Right lung (tissue), 2 donors: ENCODE measurements at regions not wholly inside any gene's neighbourhood (a gene's known extent, or its start where the extent isn't known, plus 50 kb on each side); places are given as distances from the start of the nearest gene placed in this dataset.
"Not testable (repeated sequence)": the region's sequence is repeated elsewhere in the genome, so short reads cannot be mapped to it uniquely, and the experiment has no call there.

ENCODE experiments used
- DNase-seq, 2 donors: peaks; one replicate each; pipeline ENCODE4 v3.0.0-alpha.2; 2013

- DNase-seq, result not testable (repeated sequence)
Measured at GRCh38 chr3:144023543-144023942, 51.9 kb downstream of the DIPK2A start.

DNA sequence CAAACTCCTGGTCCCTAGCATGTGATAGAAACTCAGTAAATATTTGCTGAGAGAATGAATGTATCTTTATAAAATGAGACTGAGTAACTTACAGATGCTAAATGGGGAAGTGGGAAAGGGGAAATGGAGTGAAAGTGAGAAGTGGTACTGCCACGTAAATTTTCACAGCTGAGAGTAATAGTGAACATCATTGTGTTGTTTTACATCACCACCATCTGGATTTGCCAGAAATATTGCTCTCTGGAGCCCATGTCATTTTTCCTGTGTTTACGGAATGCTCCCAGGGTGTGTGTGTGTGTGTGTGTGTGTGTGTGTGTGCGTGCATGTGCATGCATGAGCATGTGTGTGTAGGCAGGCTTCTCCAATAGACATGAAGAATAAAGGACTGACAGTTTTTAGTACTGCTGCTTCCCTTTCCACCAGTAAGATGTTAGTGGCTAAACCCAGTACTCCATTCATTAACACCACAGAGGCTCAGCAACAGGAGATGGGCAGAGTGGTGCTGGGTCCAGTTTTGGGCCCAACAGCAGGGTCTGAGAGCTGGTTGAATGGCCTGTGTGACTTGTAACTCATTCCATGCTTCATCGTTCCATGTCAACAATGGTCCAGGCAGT lies 57.3 kb downstream of the DIPK2A start:
- DNase-seq, result no peak

DNA sequence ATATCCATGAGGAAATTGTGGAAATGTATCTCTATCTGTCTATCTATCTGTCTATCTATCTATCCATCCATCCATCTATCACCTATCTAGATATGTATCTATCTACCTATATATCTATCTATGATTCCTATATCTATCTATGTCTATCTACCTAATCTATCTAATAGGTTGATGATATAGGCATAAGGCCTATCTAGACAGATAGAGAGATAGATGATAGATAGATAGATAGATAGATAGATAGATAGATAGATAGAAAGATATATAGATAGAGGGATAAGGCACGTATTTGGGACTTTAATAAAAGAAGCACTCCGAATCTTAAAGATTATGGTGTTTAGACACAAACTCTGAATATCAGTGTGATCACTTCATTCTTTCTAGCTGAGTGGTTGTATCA lies 58.1 kb downstream of the DIPK2A start:
- no peak for DNase-seq

- DNase-seq, result peak; percentile 12 to 23
Measured at GRCh38 chr3:144031938-144032337, 60.3 kb downstream of the DIPK2A start.

- DNase-seq, result no peak
Measured at GRCh38 chr3:144032531-144033239, 61.1 kb downstream of the DIPK2A start.

GRCh38 chr3:144033240-144033589 lies 61.6 kb downstream of the DIPK2A start:
- DNase-seq, result no peak

- DNase-seq, result no peak
Measured at GRCh38 chr3:144033863-144034262, 62.2 kb downstream of the DIPK2A start.

DNA sequence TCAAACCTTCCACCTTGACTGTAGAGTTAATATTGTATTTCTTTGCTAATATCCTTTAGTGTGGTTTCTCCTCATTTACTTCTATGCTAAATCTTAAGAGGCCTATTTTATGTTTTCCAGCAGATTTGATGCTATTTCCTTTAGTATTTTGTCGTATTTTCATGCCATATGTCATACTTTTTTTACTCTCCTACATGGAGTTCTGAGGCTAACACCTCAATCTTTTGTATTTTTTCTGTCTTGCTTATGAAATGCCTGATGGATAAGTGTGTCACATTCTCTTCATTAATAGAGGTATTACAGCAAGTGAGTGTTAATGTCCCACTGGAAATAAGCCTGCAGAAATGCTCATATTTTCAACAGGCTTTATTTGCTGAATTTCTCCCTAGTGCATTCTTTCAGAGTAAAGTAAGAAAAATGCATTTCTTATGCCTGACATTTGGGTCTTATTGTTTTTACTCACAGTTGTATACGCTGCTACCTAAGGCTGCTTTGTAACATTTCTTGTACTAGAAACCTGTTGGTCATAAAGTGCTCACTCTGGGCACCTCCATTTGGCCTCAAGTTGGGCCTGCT lies 63.2 kb downstream of the DIPK2A start:
- no peak for DNase-seq

DNA sequence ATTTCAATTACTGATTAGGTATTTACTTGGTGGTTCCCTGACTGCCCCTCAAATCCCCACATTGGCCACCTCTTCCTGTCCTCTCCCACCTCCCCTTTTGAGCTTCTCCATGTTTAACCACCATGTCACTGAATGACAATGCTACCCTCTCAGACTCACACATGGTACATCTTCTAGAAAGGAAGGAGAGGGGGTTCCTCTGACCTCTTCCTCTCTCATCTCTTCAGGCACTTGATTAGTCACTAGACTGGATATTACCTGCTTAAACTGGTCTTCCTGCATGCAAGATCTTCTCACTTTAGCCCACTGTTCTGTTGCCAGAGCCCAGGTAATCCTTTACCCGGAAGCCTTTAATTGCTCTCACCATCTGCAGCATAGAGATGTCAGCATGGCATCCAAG lies 64.9 kb downstream of the DIPK2A start:
- DNase-seq, result no peak

DNA sequence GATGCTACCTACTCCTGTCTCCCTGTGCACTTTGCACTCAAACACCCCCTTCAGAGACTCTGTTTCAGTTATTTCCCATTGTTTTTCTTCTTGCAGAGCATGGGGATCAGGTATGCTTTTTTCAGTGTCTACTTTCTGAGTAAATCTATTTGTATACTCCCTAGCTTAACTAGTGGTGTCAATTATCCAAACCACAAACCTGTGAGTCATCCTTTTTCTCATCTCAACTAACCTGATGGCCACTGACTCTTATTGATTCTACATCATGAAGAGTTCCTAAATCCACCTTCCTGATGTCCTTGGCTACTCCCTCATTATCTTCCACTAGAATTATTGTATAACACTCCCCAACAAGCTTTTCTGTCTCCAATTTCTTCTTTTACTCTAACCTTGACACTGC lies 68.0 kb downstream of the DIPK2A start:
- no peak for DNase-seq

DNA sequence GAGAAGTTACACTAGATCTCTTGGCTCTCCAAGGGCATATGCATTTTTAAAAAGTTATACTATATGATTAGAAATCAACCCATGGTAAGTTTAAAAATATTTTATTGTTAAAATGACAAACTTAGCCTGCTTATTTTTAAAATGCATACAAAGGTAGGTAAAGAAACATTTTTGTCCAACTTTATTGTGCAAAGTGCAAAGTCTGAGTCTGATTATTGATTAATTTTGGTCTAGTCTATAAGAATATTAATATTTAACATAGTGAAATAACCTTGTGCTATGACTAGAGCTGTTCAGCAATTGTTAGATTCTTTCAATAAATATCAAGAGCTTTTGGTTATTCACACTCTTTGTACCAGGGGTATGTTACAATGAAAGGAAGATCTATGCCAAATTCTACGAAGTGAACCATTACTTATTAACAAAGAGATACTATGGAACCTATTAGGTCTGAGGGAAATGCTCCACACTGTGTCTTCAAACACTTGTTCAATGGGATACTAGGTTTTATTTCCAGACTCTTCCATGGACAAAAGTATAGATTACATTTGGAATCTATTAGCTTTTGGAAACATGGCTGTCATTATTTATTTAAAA lies 70.4 kb downstream of the DIPK2A start:
- no peak for DNase-seq

- DNase-seq, result no peak
Measured at GRCh38 chr3:144045766-144046165, 74.1 kb downstream of the DIPK2A start.

- no peak for DNase-seq
Measured at GRCh38 chr3:144049374-144049773, 77.8 kb downstream of the DIPK2A start.

- DNase-seq, result no peak
Measured at GRCh38 chr3:144051211-144051610, 79.6 kb downstream of the DIPK2A start.

DNA sequence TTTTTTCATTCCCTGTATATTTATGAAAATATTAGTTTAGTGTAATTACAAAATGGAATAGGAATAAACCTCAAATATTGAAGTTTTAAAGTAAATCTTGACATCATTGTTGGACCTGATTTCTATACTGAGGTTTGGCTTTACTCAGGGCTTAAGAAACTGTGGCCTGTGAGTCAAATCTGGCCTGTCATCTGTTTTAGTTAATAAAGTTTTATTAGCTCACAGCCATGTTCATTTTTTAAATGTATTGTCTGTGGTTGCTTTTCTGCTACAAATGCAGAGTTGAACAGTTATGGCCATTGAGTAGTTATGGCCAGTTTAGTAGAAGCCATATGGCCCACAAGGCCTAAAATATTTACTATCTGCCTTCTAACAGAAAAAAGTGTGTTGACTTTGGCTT lies 80.7 kb downstream of the DIPK2A start:
- no peak for DNase-seq

- DNase-seq, result no peak
Measured at GRCh38 chr3:144053121-144053520, 81.5 kb downstream of the DIPK2A start.

GRCh38 chr3:144054766-144055165 lies 83.1 kb downstream of the DIPK2A start:
- DNase-seq, result no peak

- no peak for DNase-seq
Measured at GRCh38 chr3:144055604-144056003, 84.0 kb downstream of the DIPK2A start.

DNA sequence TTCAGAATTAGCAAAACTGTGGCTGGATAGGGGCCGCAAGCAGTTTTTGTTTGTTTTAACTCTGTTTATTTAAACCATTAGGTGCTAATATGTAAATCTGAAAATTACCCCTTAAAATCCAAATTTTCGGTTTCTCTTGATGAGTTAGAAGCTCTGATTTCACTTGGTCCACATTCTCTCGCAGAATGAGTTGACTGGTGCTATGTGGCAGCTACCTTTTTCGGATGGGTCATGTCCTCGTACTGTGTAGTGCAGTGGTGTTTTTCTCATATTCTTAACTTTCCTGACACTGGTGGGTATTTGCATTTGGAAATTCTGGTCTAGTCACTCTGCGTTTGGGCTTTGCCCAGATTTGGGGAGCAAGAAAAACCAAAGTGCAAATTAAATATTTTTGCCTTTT lies 87.1 kb downstream of the DIPK2A start:
- no peak for DNase-seq

- no peak for DNase-seq
Measured at GRCh38 chr3:144059481-144059880, 87.9 kb downstream of the DIPK2A start.

- no peak for DNase-seq
Measured at GRCh38 chr3:144060881-144061280, 89.3 kb downstream of the DIPK2A start.

DNA sequence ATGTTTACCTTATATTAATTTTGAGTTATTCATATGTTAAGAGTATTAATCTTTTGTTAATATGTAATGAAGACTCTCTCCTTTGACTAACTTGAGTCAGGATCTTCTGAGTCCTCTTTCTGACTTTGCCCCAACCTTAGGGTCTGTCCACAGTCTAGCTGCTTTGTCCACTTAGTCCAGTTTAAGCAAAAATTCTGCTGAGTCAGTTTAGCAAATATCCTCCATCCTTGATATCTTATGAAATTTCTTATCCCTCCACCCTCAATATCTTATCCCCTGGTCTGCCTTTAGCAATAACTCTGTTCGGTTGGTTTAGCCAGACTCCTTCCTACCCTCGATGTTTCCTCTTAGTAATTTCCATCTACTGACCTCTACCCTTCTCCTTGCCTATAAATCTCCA lies 91.7 kb downstream of the DIPK2A start:
- DNase-seq, result no peak

DNA sequence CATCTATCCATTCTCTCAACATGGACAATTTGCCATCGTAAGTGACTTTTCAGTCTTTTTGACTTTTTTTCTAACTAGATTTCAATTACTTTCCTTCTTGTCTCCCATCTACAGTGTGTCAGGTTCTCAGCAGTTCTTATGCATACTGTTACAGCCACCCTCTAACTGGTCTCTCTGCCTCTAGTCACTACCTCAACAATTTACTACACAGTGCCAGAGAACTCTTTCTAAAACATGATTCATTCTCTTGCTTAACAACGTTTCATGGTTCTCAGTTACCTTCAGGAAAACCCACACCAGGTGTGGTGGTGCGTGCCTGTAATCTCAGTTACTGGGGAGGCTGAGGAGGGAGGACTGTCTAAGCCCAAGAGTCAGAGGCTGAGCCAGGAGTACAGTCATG lies 95.4 kb downstream of the DIPK2A start:
- DNase-seq, result no peak
